ENCODE measurements at regions not wholly inside any gene's neighbourhood (a gene's known extent, or its start where the extent isn't known, plus 50 kb on each side); places are given as distances from the start of the nearest gene placed in this dataset.

DNA sequence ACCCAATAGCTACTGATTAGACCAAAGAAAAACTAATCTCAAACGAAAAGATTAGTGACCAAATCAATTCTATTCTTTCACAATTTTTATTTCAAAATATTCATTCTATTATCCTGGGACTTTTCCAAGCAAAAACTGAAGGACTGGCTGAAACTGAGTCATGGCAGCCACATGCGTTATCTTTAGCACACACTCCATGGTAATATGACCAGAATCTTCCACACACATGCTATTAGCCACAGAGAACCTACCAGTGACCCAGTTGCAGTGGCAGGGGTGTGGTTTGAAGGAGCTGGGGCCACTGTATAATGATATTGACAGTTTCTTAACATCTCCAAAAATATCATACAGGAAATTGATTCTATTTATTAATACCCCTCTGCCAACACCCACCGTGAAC lies 154.8 kb upstream of the ABI3BP start:
- Histone ChIP-seq H3K9me3 (ENCODE audit: control insufficient read depth in 2 of 2, insufficient read depth in 1 of 2, low read depth in 1 of 2, low read length in 1 of 2) (no peaks in the 10 kb centered on the region), H3K4me1 (ENCODE audit: control insufficient read depth in 3 of 3, insufficient read depth in 2 of 3, low read depth in 1 of 3, low read length in 2 of 3) (peaks cover 0 to 11% (median 0%) of the 10 kb centered on the region in 3 donors), H3K4me3 (ENCODE audit: low read depth in 1 of 3, low read length in 3 of 3) (no peak overlapping the region), H3K27me3 (ENCODE audit: control insufficient read depth in 3 of 3, insufficient read depth in 3 of 3, low read length in 3 of 3) (no peaks in the 10 kb centered on the region), H3K36me3 (ENCODE audit: control insufficient read depth in 3 of 3, insufficient read depth in 2 of 3, low read depth in 1 of 3, low read length in 3 of 3) (no peaks in the 10 kb centered on the region), H3K27ac (ENCODE audit: low read depth in 1 of 3, low read length in 2 of 3) (no peak overlapping the region)
- no peak for DNase-seq
- 70 to 78% (median 74%) methylated on average over 3 of the region's 3 CpGs for WGBS, 3 donors
- no peak for FAIRE-seq

- FAIRE-seq (no peak), DNase-seq (no peak)
- Histone ChIP-seq H3K9me3 (ENCODE audit: control insufficient read depth in 2 of 2, insufficient read depth in 1 of 2, low read depth in 1 of 2, low read length in 1 of 2) (no peaks in the 10 kb centered on the region), H3K4me1 (ENCODE audit: control insufficient read depth in 3 of 3, insufficient read depth in 2 of 3, low read depth in 1 of 3, low read length in 2 of 3) (peaks cover 0 to 15% (median 0%) of the 10 kb centered on the region in 3 donors), H3K27me3 (ENCODE audit: control insufficient read depth in 3 of 3, insufficient read depth in 3 of 3, low read length in 3 of 3) (no peaks in the 10 kb centered on the region), H3K27ac (ENCODE audit: low read depth in 1 of 3, low read length in 2 of 3) (no peak overlapping the region), H3K36me3 (ENCODE audit: control insufficient read depth in 3 of 3, insufficient read depth in 2 of 3, low read depth in 1 of 3, low read length in 3 of 3) (no peaks in the 10 kb centered on the region), H3K4me3 (ENCODE audit: low read depth in 1 of 3, low read length in 3 of 3) (no peak overlapping the region)
- 57 to 75% (median 67%) methylated on average over 2 of the region's 2 CpGs for WGBS, 3 donors
Observed at GRCh38 chr3:101146946-101147345, 153.7 kb upstream of the ABI3BP start.

DNA sequence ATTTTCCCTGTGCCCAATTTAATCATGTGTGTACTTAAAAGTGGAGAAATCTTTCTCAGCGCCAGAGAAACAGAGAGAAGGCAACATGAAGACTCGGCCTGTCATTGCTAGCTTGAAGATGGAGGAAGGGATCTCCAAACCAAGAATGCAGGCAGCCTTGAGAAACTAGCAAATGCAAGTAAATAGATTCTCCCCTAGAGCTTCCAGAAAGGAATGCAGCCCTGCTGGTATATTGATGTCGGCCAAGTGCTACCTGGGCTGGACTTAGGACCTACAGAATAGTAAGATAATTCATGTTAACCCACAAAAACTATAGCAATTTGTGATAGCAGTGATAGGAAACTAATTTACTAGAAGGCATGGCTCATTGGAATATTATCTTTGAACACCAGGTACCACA lies 150.9 kb upstream of the ABI3BP start:
- H3K4me1 ChIP-seq (ENCODE audit: control insufficient read depth in 3 of 3, insufficient read depth in 2 of 3, low read depth in 1 of 3, low read length in 2 of 3): peaks cover 0 to 13% (median 0%) of the 10 kb centered on the region in 3 donors
- no peaks in the 10 kb centered on the region for H3K36me3 ChIP-seq (ENCODE audit: control insufficient read depth in 3 of 3, insufficient read depth in 2 of 3, low read depth in 1 of 3, low read length in 3 of 3)
- no peaks in the 10 kb centered on the region for H3K27me3 ChIP-seq (ENCODE audit: control insufficient read depth in 3 of 3, insufficient read depth in 3 of 3, low read length in 3 of 3)
- no peak overlapping the region for H3K27ac ChIP-seq (ENCODE audit: low read depth in 1 of 3, low read length in 2 of 3)
- no peak for FAIRE-seq
- H3K4me3 ChIP-seq (ENCODE audit: low read depth in 1 of 3, low read length in 3 of 3): no peak overlapping the region
- H3K9me3 ChIP-seq (ENCODE audit: control insufficient read depth in 2 of 2, insufficient read depth in 1 of 2, low read depth in 1 of 2, low read length in 1 of 2): no peaks in the 10 kb centered on the region
- 50 to 81% (median 73%) methylated on average over 3 of the region's 3 CpGs for WGBS, 3 donors
- DNase-seq: peak; percentile 9 to 47

- Histone ChIP-seq H3K27me3 (ENCODE audit: control insufficient read depth in 3 of 3, insufficient read depth in 3 of 3, low read length in 3 of 3) (no peaks in the 10 kb centered on the region), H3K4me1 (ENCODE audit: control insufficient read depth in 3 of 3, insufficient read depth in 2 of 3, low read depth in 1 of 3, low read length in 2 of 3) (peaks cover 0 to 13% (median 0%) of the 10 kb centered on the region in 3 donors), H3K36me3 (ENCODE audit: control insufficient read depth in 3 of 3, insufficient read depth in 2 of 3, low read depth in 1 of 3, low read length in 3 of 3) (no peaks in the 10 kb centered on the region), H3K27ac (ENCODE audit: low read depth in 1 of 3, low read length in 2 of 3) (no peak overlapping the region), H3K4me3 (ENCODE audit: low read depth in 1 of 3, low read length in 3 of 3) (no peak overlapping the region), H3K9me3 (ENCODE audit: control insufficient read depth in 2 of 2, insufficient read depth in 1 of 2, low read depth in 1 of 2, low read length in 1 of 2) (no peaks in the 10 kb centered on the region)
- FAIRE-seq (no peak), DNase-seq (no peak)
- WGBS, 3 donors: 82 to 90% (median 88%) methylated on average over 3 of the region's 3 CpGs
Observed at GRCh38 chr3:101143012-101143411, 149.8 kb upstream of the ABI3BP start.

DNA sequence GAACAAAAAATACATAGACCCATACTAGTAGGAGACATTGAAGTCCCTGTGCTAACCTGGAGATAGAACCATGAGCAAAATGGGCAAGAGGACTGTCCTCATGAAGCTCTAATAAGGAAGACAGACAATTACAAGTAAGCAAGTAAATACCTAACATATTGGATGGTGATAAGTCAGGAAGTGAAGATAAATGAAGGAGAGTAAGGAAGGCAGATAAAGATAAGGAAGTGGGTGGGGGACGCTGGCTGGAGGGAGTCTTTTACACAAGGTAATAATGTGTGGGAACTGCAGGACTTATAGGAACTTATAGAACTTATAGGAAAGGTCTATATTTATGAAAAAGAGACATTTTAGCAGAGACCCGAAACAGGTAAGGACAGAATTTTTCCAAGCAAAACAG lies 148.9 kb upstream of the ABI3BP start:
- no peak for DNase-seq
- no peak for FAIRE-seq
- H3K4me3 ChIP-seq (ENCODE audit: low read depth in 1 of 3, low read length in 3 of 3): no peak overlapping the region
- H3K27ac ChIP-seq (ENCODE audit: low read depth in 1 of 3, low read length in 2 of 3): no peak overlapping the region
- H3K27me3 ChIP-seq (ENCODE audit: control insufficient read depth in 3 of 3, insufficient read depth in 3 of 3, low read length in 3 of 3): no peaks in the 10 kb centered on the region
- peaks cover 0 to 13% (median 0%) of the 10 kb centered on the region in 3 donors for H3K4me1 ChIP-seq (ENCODE audit: control insufficient read depth in 3 of 3, insufficient read depth in 2 of 3, low read depth in 1 of 3, low read length in 2 of 3)
- no peaks in the 10 kb centered on the region for H3K36me3 ChIP-seq (ENCODE audit: control insufficient read depth in 3 of 3, insufficient read depth in 2 of 3, low read depth in 1 of 3, low read length in 3 of 3)
- H3K9me3 ChIP-seq (ENCODE audit: control insufficient read depth in 2 of 2, insufficient read depth in 1 of 2, low read depth in 1 of 2, low read length in 1 of 2): no peaks in the 10 kb centered on the region
- 56 to 69% (median 60%) methylated on average over 2 of the region's 2 CpGs for WGBS, 3 donors

DNA sequence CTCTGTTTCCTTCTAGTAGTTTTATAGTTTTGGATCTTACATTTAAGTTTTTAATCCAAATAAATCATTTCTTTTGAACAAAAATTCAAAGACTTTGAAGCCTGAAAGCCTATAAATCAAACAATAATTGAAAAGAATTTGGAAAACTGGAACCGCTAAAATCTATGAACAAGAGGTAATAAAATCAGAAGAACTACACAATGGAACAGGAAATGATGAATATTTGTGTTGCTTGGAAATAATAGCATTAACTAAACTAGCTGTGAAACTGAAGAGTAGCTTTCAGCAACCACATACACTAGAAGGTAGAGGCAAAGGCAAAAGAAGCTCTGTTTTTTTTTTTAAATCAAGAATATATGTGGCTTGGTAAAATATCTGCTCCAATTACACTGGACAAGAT lies 147.9 kb upstream of the ABI3BP start:
- Histone ChIP-seq H3K9me3 (ENCODE audit: control insufficient read depth in 2 of 2, insufficient read depth in 1 of 2, low read depth in 1 of 2, low read length in 1 of 2) (no peaks in the 10 kb centered on the region), H3K27me3 (ENCODE audit: control insufficient read depth in 3 of 3, insufficient read depth in 3 of 3, low read length in 3 of 3) (no peaks in the 10 kb centered on the region), H3K4me1 (ENCODE audit: control insufficient read depth in 3 of 3, insufficient read depth in 2 of 3, low read depth in 1 of 3, low read length in 2 of 3) (peaks cover 0 to 13% (median 0%) of the 10 kb centered on the region in 3 donors), H3K27ac (ENCODE audit: low read depth in 1 of 3, low read length in 2 of 3) (no peak overlapping the region), H3K4me3 (ENCODE audit: low read depth in 1 of 3, low read length in 3 of 3) (no peak overlapping the region), H3K36me3 (ENCODE audit: control insufficient read depth in 3 of 3, insufficient read depth in 2 of 3, low read depth in 1 of 3, low read length in 3 of 3) (no peaks in the 10 kb centered on the region)
- 79 to 98% (median 90%) methylated on average over 1 of the region's 1 CpG for WGBS, 3 donors
- no peak for FAIRE-seq
- DNase-seq: no peak

DNA sequence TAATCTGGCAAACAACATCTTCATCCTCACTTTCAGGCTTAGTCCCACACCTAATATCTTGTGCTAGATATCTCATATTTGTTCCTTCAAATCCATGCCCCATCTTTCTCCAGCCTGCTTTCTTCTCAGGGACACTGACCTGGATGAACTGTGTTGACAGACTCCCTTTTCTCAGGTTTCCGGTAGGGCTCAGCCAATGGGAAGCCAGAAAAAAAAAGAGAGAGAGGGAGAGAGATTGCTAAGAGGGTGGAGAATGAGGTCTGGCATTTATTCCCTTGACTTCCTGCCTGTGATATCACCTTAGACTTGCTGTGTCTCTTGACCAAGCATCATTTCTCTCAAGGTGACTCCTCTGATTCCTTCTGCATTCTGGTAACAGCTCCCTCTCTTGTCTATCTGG lies 145.6 kb upstream of the ABI3BP start:
- no peak overlapping the region for H3K4me3 ChIP-seq (ENCODE audit: low read depth in 1 of 3, low read length in 3 of 3)
- peaks cover 0 to 10% (median 0%) of the 10 kb centered on the region in 3 donors for H3K4me1 ChIP-seq (ENCODE audit: control insufficient read depth in 3 of 3, insufficient read depth in 2 of 3, low read depth in 1 of 3, low read length in 2 of 3)
- no peaks in the 10 kb centered on the region for H3K9me3 ChIP-seq (ENCODE audit: control insufficient read depth in 2 of 2, insufficient read depth in 1 of 2, low read depth in 1 of 2, low read length in 1 of 2)
- no peak for DNase-seq
- FAIRE-seq: no peak
- H3K27ac ChIP-seq (ENCODE audit: low read depth in 1 of 3, low read length in 2 of 3): no peak overlapping the region
- H3K36me3 ChIP-seq (ENCODE audit: control insufficient read depth in 3 of 3, insufficient read depth in 2 of 3, low read depth in 1 of 3, low read length in 3 of 3): no peaks in the 10 kb centered on the region
- H3K27me3 ChIP-seq (ENCODE audit: control insufficient read depth in 3 of 3, insufficient read depth in 3 of 3, low read length in 3 of 3): no peaks in the 10 kb centered on the region
- 42 to 88% (median 84%) methylated on average over 1 of the region's 1 CpG for WGBS, 3 donors

DNA sequence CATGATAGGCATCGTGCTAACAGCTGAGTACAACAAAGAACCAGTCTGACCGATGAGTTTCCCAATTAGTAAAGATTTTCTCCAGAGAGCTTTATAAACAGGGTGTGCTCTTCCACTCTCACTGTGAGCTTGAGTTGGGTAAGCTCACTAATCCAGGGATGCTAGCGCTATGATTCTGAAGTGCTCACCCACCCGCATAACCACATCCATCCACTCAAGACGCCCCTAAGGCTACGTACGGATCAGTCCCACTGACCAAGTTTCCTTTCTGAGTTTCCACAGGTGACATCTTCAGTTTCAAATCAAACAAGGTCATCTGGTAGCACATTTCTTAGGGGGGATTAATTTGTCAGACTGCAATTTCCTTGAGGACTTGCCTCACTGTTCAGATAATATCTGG lies 141.1 kb upstream of the ABI3BP start:
- DNase-seq (no peak), FAIRE-seq (no peak)
- Histone ChIP-seq H3K4me1 (ENCODE audit: control insufficient read depth in 3 of 3, insufficient read depth in 2 of 3, low read depth in 1 of 3, low read length in 2 of 3) (no peaks in the 10 kb centered on the region), H3K36me3 (ENCODE audit: control insufficient read depth in 3 of 3, insufficient read depth in 2 of 3, low read depth in 1 of 3, low read length in 3 of 3) (no peaks in the 10 kb centered on the region), H3K27me3 (ENCODE audit: control insufficient read depth in 3 of 3, insufficient read depth in 3 of 3, low read length in 3 of 3) (no peaks in the 10 kb centered on the region), H3K9me3 (ENCODE audit: control insufficient read depth in 2 of 2, insufficient read depth in 1 of 2, low read depth in 1 of 2, low read length in 1 of 2) (no peaks in the 10 kb centered on the region), H3K4me3 (ENCODE audit: low read depth in 1 of 3, low read length in 3 of 3) (no peak overlapping the region), H3K27ac (ENCODE audit: low read depth in 1 of 3, low read length in 2 of 3) (no peak overlapping the region)
- 87 to 93% (median 90%) methylated on average over 7 of the region's 7 CpGs for WGBS, 3 donors

DNA sequence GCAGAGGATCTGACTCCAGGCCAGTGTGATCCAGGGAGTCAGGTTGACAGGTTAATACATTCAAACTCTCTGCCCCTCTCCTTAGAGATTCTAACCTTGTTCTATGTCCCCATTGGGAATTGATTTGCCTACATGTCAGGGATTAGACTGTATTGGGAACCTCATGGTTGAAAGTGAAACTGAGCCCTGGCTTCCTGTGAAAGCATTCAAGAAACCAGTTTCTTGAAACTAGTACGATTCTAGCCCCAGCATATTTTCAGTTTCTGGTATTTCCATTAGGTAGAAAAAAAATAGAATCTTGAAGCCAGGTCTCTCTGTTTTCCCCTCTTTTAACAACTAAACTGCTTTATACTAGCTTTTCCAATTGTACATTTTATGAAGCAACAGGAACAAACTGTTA lies 140.4 kb upstream of the ABI3BP start:
- DNase-seq: peak in 1 of 2 donors; percentile 18
- no peaks in the 10 kb centered on the region for H3K36me3 ChIP-seq (ENCODE audit: control insufficient read depth in 3 of 3, insufficient read depth in 2 of 3, low read depth in 1 of 3, low read length in 3 of 3)
- H3K9me3 ChIP-seq (ENCODE audit: control insufficient read depth in 2 of 2, insufficient read depth in 1 of 2, low read depth in 1 of 2, low read length in 1 of 2): no peaks in the 10 kb centered on the region
- H3K4me3 ChIP-seq (ENCODE audit: low read depth in 1 of 3, low read length in 3 of 3): no peak overlapping the region
- no peaks in the 10 kb centered on the region for H3K4me1 ChIP-seq (ENCODE audit: control insufficient read depth in 3 of 3, insufficient read depth in 2 of 3, low read depth in 1 of 3, low read length in 2 of 3)
- no peak overlapping the region for H3K27ac ChIP-seq (ENCODE audit: low read depth in 1 of 3, low read length in 2 of 3)
- H3K27me3 ChIP-seq (ENCODE audit: control insufficient read depth in 3 of 3, insufficient read depth in 3 of 3, low read length in 3 of 3): no peaks in the 10 kb centered on the region
- FAIRE-seq: no peak
- 45 to 56% (median 52%) methylated on average over 1 of the region's 1 CpG for WGBS, 3 donors

Data from small intestine (tissue), 7 donors.